DOHH2 (cell line): ENCODE measurements at regions not wholly inside any gene's neighbourhood (a gene's known extent, or its start where the extent isn't known, plus 50 kb on each side); places are given as distances from the start of the nearest gene placed in this dataset.

Source experiments
- H3F3A ChIP-seq: fragments of 200-600 bp; sonication (generic), shearing (Covaris generic); 2 replicates; pipeline ENCODE4 v1.6.0; 2016; ENCODE audit warnings: antibody characterized with exemption, mild to moderate bottlenecking; ENCODE audit not compliant: control insufficient read depth, insufficient read depth
- H3K27ac ChIP-seq: fragments of 200-600 bp; sonication (generic); 2 replicates; pipeline ENCODE4 v1.5.1; 2014; ENCODE audit warnings: low read depth, mild to moderate bottlenecking, low read length, moderate library complexity
- H3K27me3 ChIP-seq: fragments of 200-600 bp; sonication (generic); 2 replicates; pipeline ENCODE4 v1.6.1; 2014; ENCODE audit warnings: mild to moderate bottlenecking, low read length, mixed read lengths; ENCODE audit not compliant: control insufficient read depth
- H3K36me3 ChIP-seq: fragments of 200-600 bp; sonication (generic); 2 replicates; pipeline ENCODE4 v1.6.1; 2014; ENCODE audit warnings: mild to moderate bottlenecking, low read length, moderate library complexity, mixed read lengths; ENCODE audit not compliant: control insufficient read depth
- H3K4me1 ChIP-seq: fragments of 200-600 bp; sonication (generic); 2 replicates; pipeline ENCODE4 v1.6.1; 2014; ENCODE audit warnings: mild to moderate bottlenecking, low read length, mixed read lengths; ENCODE audit not compliant: control insufficient read depth
- H3K4me2 ChIP-seq: fragments of 200-600 bp; sonication (generic); 2 replicates; pipeline ENCODE4 v1.6.0; 2014; ENCODE audit warnings: mild to moderate bottlenecking, low read length, moderate library complexity
- H3K4me3 ChIP-seq: fragments of 200-600 bp; sonication (generic); 2 replicates; pipeline ENCODE4 v1.5.1; 2014; ENCODE audit warnings: mild to moderate bottlenecking, low read length, mixed read lengths
- H3K79me2 ChIP-seq: fragments of 200-600 bp; sonication (generic); 2 replicates; pipeline ENCODE4 v1.6.1; 2014; ENCODE audit warnings: mild to moderate bottlenecking, low read length, mixed read lengths; ENCODE audit not compliant: control insufficient read depth
- H3K9me2 ChIP-seq: fragments of 200-600 bp; sonication (generic); replicated peaks from 2 replicates; pipeline ENCODE4 v1.6.1; 2014; ENCODE audit warnings: mild to moderate bottlenecking, low read length, mixed read lengths; ENCODE audit not compliant: control insufficient read depth
- H3K9me3 ChIP-seq: fragments of 200-600 bp; sonication (generic); 2 replicates; pipeline ENCODE4 v1.6.1; 2014; ENCODE audit warnings: antibody characterized with exemption, low read length, mixed read lengths; ENCODE audit not compliant: control insufficient read depth, insufficient read depth
- H4K20me1 ChIP-seq: fragments of 200-600 bp; sonication (generic); 2 replicates; pipeline ENCODE4 v1.6.0; 2014; ENCODE audit warnings: low read depth, mild to moderate bottlenecking, antibody characterized with exemption, low read length, moderate library complexity; ENCODE audit not compliant: control insufficient read depth, insufficient read depth
- CTCF ChIP-seq: fragments of 200-600 bp; sonication (generic); IDR thresholded peaks from one replicate; pipeline ENCODE4 v1.5.1; 2014; ENCODE audit warnings: antibody characterized with exemption, mild to moderate bottlenecking, low read depth, low read length; ENCODE audit not compliant: poor library complexity, severe bottlenecking
- EZH2phosphoT487 ChIP-seq: fragments of 200-600 bp; sonication (generic); IDR thresholded peaks from 2 replicates; pipeline ENCODE4 v1.6.1; 2017; ENCODE audit warnings: borderline replicate concordance, mild to moderate bottlenecking, antibody characterized with exemption, low read length, moderate library complexity, mixed read lengths

GRCh38 chr2:71826826-71827523 is 320.7 kb downstream of the CYP26B1 start:
- no peaks in the 10 kb centered on the region for H3K79me2 ChIP-seq
- H3K9me3 ChIP-seq: no peaks in the 10 kb centered on the region
- H3K4me1 ChIP-seq: no peaks in the 10 kb centered on the region
- TF ChIP-seq EZH2phosphoT487: no peak
- no peak for TF ChIP-seq CTCF
- H3K9me2 ChIP-seq: no peaks in the 10 kb centered on the region
- H3K27ac ChIP-seq: no peak overlapping the region
- H3K27me3 ChIP-seq: peaks cover 5% of the 10 kb centered on the region; the same call in 1 of the 2 replicates
- H3K4me3 ChIP-seq: no peak overlapping the region
- no peaks in the 10 kb centered on the region for H3K36me3 ChIP-seq
- no peaks in the 10 kb centered on the region for H4K20me1 ChIP-seq
- no peaks in the 10 kb centered on the region for H3F3A ChIP-seq
- H3K4me2 ChIP-seq: no peak overlapping the region

- H3K9me2 ChIP-seq: no peaks in the 10 kb centered on the region
- H3K79me2 ChIP-seq: no peaks in the 10 kb centered on the region
- H3F3A ChIP-seq: no peaks in the 10 kb centered on the region
- H3K4me3 ChIP-seq: no peak overlapping the region
- H3K4me2 ChIP-seq: no peak overlapping the region
- no peaks in the 10 kb centered on the region for H3K9me3 ChIP-seq
- H4K20me1 ChIP-seq: no peaks in the 10 kb centered on the region
- H3K27me3 ChIP-seq: peaks cover 5% of the 10 kb centered on the region; the same call in 1 of the 2 replicates
- H3K4me1 ChIP-seq: no peaks in the 10 kb centered on the region
- TF ChIP-seq CTCF (no peak), EZH2phosphoT487 (no peak)
- no peak overlapping the region for H3K27ac ChIP-seq
- no peaks in the 10 kb centered on the region for H3K36me3 ChIP-seq
Observed at GRCh38 chr2:71826299-71826698, 321.4 kb downstream of the CYP26B1 start.

- H3K9me3 ChIP-seq: no peaks in the 10 kb centered on the region
- no peaks in the 10 kb centered on the region for H3K79me2 ChIP-seq
Observed at GRCh38 chr2:71824436-71824835, 323.2 kb downstream of the CYP26B1 start.

More at GRCh38 chr2:71824436-71824835, 323.2 kb downstream of the CYP26B1 start:
- no peaks in the 10 kb centered on the region for H3F3A ChIP-seq
- no peak overlapping the region for H3K27ac ChIP-seq
- H3K36me3 ChIP-seq: no peaks in the 10 kb centered on the region
- no peaks in the 10 kb centered on the region for H3K4me1 ChIP-seq
- no peak overlapping the region for H3K4me3 ChIP-seq
- 0 out of 2 replicates have a peak, but pooled peaks cover 2% of the 10 kb centered on the region for H3K27me3 ChIP-seq
- no peaks in the 10 kb centered on the region for H4K20me1 ChIP-seq
- TF ChIP-seq CTCF (no peak), EZH2phosphoT487 (no peak)
- H3K4me2 ChIP-seq: no peak overlapping the region
- H3K9me2 ChIP-seq: no peaks in the 10 kb centered on the region
